Peyer's patch (tissue), 4 donors: ENCODE measurements at regions not wholly inside any gene's neighbourhood (a gene's known extent, or its start where the extent isn't known, plus 50 kb on each side); places are given as distances from the start of the nearest gene placed in this dataset.

Experiments used
- CTCF ChIP-seq, 6 experiments: fragments of 450-650 bp in 4 of 6; fragments of 200-600 bp in 2 of 6; sonication (generic) in 1 of 6; IDR thresholded peaks; one replicate each; pipeline ENCODE4 v1.5.1; 2017 to 2019; ENCODE audit warnings: antibody characterized with exemption in 6 of 6, mild to moderate bottlenecking in 3 of 6, moderate library complexity in 1 of 6
- POLR2A ChIP-seq, 2 donors: fragments of 450-650 bp; IDR thresholded peaks; one replicate each; pipeline ENCODE4 v1.5.1; 2017; ENCODE audit warnings: antibody characterized with exemption in 2 of 2, mild to moderate bottlenecking in 2 of 2, moderate library complexity in 2 of 2

DNA sequence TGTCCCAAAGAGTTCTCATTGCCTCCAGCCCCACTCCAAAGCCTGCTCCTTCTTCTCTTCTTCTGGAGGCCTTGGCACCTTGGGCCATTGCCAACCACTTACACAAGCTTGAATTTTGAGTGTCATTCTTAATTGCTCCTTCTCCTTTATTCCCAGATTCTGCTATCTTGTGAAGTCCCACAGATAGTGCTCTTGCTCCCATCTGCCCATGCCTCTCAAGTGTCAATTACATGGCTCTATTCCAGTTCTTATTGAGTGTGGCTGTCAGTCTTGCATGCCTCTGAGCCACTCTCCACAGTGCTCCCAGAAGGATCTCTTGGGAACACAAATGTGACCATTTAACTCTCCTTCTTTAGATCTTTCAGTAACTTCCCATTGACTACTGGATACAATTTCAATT is 117.3 kb upstream of the SFRP2 start:
- TF ChIP-seq CTCF (IDR thresholded peaks at IDR 0.05) = no peak
- TF ChIP-seq POLR2A (IDR thresholded peaks at IDR 0.05) = no peak
